Lung (tissue), 11 donors: ENCODE measurements at regions not wholly inside any gene's neighbourhood (a gene's known extent, or its start where the extent isn't known, plus 50 kb on each side); places are given as distances from the start of the nearest gene placed in this dataset.

Source experiments
- ATAC-seq: fragments of 200-7000 bp; cut with Tn5 transposase; one replicate; pipeline ENCODE4 v1.9.1; 2020; ENCODE audit warnings: moderate number of reproducible peaks; ENCODE audit not compliant: insufficient read depth, low FRiP score
- DNase-seq, 3 donors: peaks; one replicate each; pipeline ENCODE4 v3.0.0-alpha.2; 2013 to 2017
- H3K27ac ChIP-seq, 2 donors: one replicate each; pipeline ENCODE4 v1.5.1; 2013; ENCODE audit warnings: mild to moderate bottlenecking in 2 of 2, moderate library complexity in 2 of 2, control low read depth in 1 of 2, inconsistent platforms in 1 of 2, low read depth in 1 of 2, low read length in 1 of 2
- H3K27me3 ChIP-seq, 3 donors: one replicate each; pipeline ENCODE4 v1.5.1; 2013; ENCODE audit warnings: low read length in 2 of 3; ENCODE audit not compliant: control insufficient read depth in 3 of 3, insufficient read depth in 3 of 3
- H3K36me3 ChIP-seq, 4 donors: one replicate each; pipeline ENCODE4 v1.5.1; 2013; ENCODE audit warnings: low read length in 4 of 4, mild to moderate bottlenecking in 1 of 4, moderate library complexity in 1 of 4; ENCODE audit not compliant: control insufficient read depth in 4 of 4, insufficient read depth in 4 of 4
- H3K4me1 ChIP-seq, 5 donors: one replicate each; pipeline ENCODE4 v1.5.1; 2013; ENCODE audit warnings: low read length in 5 of 5, mild to moderate bottlenecking in 2 of 5, moderate library complexity in 1 of 5; ENCODE audit not compliant: control insufficient read depth in 5 of 5, insufficient read depth in 5 of 5
- H3K4me3 ChIP-seq: one replicate; pipeline ENCODE4 v1.5.1; 2013; ENCODE audit warnings: mild to moderate bottlenecking, control low read depth, moderate library complexity
- H3K9ac ChIP-seq, 2 donors: one replicate each; pipeline ENCODE4 v1.5.1; 2013; ENCODE audit warnings: low read length in 2 of 2, control low read depth in 1 of 2; ENCODE audit not compliant: insufficient read depth in 1 of 2
- H3K9me3 ChIP-seq, 4 donors: one replicate each; pipeline ENCODE4 v1.5.1; 2013; ENCODE audit warnings: low read length in 3 of 4, mild to moderate bottlenecking in 1 of 4, moderate library complexity in 1 of 4; ENCODE audit not compliant: control insufficient read depth in 4 of 4, insufficient read depth in 3 of 4
- WGBS, 2 donors: extraction: QIAGEN DNeasy Blood & Tissue Kit; methylation state at CpG; one replicate each; pipeline ENCODE4 v1.1.7; 2013; 5-methylcytosine and 5-hydroxymethylcytosine counted together
- TF ChIP-seq, protein P1 (sequence below): IDR thresholded peaks from 2 replicates; pipeline ENCODE4 v1.5.1; 2012; ENCODE audit warnings: mild to moderate bottlenecking; ENCODE audit errors: control extremely low read depth, extremely low read depth
- donor health status: control.
- donor health status: control.
- donor health status: Bipolar disorder and iron deficiency.
- donor health status: healthy.
- donor health status: DM: yes; HTN: yes; CAD: no.

DNA sequence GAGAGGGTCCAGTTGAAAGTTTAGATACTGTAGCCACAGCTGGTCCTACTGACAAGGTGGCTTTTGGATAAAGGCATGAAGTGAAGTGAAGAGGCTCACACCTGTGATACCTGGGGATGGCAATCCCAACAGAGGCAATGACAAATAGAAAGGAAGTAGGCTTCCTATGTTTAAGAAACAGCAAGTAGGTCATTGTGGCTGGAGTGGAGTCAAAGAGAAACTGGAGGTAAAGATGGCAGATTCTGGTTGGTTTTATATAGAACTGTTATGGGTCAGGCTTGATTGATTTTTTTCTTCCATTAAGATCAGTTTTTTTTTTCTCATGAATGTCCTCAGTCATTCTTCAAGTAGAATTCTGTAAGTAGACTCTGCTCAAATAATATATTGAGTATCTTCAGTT, 79.5 kb downstream of the ANXA1 start:
- TF ChIP-seq, protein P1, sequence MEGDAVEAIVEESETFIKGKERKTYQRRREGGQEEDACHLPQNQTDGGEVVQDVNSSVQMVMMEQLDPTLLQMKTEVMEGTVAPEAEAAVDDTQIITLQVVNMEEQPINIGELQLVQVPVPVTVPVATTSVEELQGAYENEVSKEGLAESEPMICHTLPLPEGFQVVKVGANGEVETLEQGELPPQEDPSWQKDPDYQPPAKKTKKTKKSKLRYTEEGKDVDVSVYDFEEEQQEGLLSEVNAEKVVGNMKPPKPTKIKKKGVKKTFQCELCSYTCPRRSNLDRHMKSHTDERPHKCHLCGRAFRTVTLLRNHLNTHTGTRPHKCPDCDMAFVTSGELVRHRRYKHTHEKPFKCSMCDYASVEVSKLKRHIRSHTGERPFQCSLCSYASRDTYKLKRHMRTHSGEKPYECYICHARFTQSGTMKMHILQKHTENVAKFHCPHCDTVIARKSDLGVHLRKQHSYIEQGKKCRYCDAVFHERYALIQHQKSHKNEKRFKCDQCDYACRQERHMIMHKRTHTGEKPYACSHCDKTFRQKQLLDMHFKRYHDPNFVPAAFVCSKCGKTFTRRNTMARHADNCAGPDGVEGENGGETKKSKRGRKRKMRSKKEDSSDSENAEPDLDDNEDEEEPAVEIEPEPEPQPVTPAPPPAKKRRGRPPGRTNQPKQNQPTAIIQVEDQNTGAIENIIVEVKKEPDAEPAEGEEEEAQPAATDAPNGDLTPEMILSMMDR, result no peak
- ATAC-seq (no peak), DNase-seq (no peak)
- no peaks in the 10 kb centered on the region for H3K4me1 ChIP-seq
- H3K4me3 ChIP-seq, result no peak overlapping the region
- no peaks in the 10 kb centered on the region for H3K27me3 ChIP-seq
- no peaks in the 10 kb centered on the region for H3K9me3 ChIP-seq
- no peak overlapping the region for H3K27ac ChIP-seq
- no peak overlapping the region for H3K9ac ChIP-seq
- H3K36me3 ChIP-seq, result no peaks in the 10 kb centered on the region

DNA sequence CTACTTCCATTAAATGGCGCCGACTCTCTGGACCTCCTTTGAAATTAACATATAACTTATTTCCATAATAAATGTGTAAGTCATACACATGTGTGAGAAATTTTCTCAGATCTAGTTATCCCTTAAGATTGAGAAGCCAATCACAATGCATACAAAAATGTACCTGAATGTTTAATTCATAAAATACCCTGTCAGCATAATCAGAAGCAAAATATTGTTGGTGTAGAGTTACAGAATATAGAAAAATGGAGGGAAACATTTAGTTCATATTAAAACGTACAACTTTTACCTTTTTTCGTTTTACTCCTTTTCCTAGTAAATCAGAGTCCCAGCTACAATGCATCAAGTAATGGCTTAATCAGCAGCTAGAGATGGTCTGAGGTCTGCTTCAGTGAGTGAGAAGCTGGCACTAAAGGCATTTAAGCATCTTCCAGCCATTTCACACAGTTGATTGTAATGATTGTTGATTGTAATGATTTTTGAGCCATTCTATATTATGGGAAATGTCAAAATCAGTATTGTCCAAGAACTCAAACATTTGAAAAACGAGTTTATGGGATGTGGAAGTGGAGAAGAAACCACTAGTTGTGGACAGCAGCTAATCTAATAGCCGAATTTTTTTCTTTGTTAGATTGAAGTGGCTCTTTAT, 81.8 kb downstream of the ANXA1 start:
- 77% methylated on average over 6 of the region's 6 CpGs for WGBS, 2 donors
- Histone ChIP-seq H3K27me3 (no peaks in the 10 kb centered on the region), H3K4me3 (no peak overlapping the region), H3K4me1 (no peaks in the 10 kb centered on the region), H3K27ac (no peak overlapping the region), H3K36me3 (no peaks in the 10 kb centered on the region), H3K9me3 (no peaks in the 10 kb centered on the region), H3K9ac (no peak overlapping the region)
- no peak for ATAC-seq
- TF ChIP-seq, protein P1, result no peak
- no peak for DNase-seq

DNA sequence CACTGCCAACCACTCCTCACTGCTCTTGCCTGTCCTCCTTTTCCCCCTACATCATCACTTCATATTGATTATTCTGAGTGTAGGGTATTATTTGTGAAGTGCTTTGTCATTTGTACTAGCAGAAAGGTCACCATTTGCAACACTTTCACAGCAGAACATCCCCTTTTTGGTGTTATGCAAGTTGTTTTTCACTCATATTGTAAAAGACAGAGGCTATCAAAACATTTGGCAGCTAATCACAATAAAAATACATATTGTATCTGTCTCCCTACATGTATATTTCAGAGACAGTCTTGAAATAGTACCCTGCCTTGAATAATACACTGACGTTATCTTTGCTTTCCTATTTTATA, 82.3 kb downstream of the ANXA1 start:
- DNase-seq, result no peak
- no peaks in the 10 kb centered on the region for H3K36me3 ChIP-seq
- WGBS, 2 donors, result 90 to 91% methylated on average over 1 of the region's 1 CpG

More for the DNA sequence above, 82.3 kb downstream of the ANXA1 start:
- TF ChIP-seq, protein P1, result no peak
- H3K9ac ChIP-seq, result no peak overlapping the region
- no peaks in the 10 kb centered on the region for H3K9me3 ChIP-seq
- no peak for ATAC-seq
- no peak overlapping the region for H3K4me3 ChIP-seq
- no peak overlapping the region for H3K27ac ChIP-seq
- no peaks in the 10 kb centered on the region for H3K27me3 ChIP-seq
- H3K4me1 ChIP-seq, result no peaks in the 10 kb centered on the region
